ENCODE measurements at regions not wholly inside any gene's neighbourhood (a gene's known extent, or its start where the extent isn't known, plus 50 kb on each side); places are given as distances from the start of the nearest gene placed in this dataset.

DNA sequence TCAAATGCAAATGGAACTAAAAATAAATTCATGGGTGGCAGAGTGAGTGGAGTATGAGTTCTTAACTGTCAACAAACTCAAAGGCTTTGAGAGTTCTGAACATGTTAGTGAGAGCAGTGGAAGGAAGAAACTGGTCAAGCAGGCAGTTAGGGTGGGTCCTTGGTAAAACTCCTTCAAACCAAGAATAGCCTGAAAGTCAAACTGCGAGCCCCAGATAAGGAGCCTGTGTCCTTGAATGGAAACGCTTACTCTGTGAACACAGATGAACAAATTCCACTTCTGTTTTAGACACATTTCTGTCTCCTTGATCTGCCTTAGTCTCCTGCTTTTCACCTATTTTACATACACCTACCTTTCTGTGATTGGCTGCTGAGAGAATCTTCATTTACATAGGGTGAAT lies 129.4 kb upstream of the PCDH18 start:
- TF ChIP-seq, protein P1, sequence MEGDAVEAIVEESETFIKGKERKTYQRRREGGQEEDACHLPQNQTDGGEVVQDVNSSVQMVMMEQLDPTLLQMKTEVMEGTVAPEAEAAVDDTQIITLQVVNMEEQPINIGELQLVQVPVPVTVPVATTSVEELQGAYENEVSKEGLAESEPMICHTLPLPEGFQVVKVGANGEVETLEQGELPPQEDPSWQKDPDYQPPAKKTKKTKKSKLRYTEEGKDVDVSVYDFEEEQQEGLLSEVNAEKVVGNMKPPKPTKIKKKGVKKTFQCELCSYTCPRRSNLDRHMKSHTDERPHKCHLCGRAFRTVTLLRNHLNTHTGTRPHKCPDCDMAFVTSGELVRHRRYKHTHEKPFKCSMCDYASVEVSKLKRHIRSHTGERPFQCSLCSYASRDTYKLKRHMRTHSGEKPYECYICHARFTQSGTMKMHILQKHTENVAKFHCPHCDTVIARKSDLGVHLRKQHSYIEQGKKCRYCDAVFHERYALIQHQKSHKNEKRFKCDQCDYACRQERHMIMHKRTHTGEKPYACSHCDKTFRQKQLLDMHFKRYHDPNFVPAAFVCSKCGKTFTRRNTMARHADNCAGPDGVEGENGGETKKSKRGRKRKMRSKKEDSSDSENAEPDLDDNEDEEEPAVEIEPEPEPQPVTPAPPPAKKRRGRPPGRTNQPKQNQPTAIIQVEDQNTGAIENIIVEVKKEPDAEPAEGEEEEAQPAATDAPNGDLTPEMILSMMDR (IDR thresholded peaks at IDR 0.05; ENCODE audit: borderline replicate concordance, extremely low read depth, low read length, poor library complexity, severe bottlenecking), result no peak
- no peak for TF ChIP-seq EZH2 (IDR thresholded peaks at IDR 0.05; ENCODE audit: borderline replicate concordance, low read depth, low read length, severe bottlenecking)
